Tibial nerve (tissue), 4 donors: ENCODE measurements at regions not wholly inside any gene's neighbourhood (a gene's known extent, or its start where the extent isn't known, plus 50 kb on each side); places are given as distances from the start of the nearest gene placed in this dataset.

Experiments
- CTCF ChIP-seq, 5 experiments: fragments of 200-600 bp in 3 of 5; fragments of 450-650 bp in 2 of 5; sonication (generic) in 3 of 5; IDR thresholded peaks; one replicate each; pipeline ENCODE4 v1.5.1; 2016 to 2019; ENCODE audit warnings: antibody characterized with exemption in 5 of 5, mild to moderate bottlenecking in 3 of 5, moderate library complexity in 2 of 5
- EP300 ChIP-seq, 2 donors: sonication (generic); formaldehyde crosslinking; IDR thresholded peaks; one replicate each; pipeline ENCODE4 v1.6.1; 2017; ENCODE audit warnings: antibody characterized with exemption in 2 of 2, mild to moderate bottlenecking in 1 of 2
- POLR2A ChIP-seq, 2 donors: fragments of 450-650 bp; IDR thresholded peaks; one replicate each; pipeline ENCODE4 v1.6.1; 2017; ENCODE audit warnings: antibody characterized with exemption in 2 of 2, mild to moderate bottlenecking in 2 of 2, moderate library complexity in 2 of 2

DNA sequence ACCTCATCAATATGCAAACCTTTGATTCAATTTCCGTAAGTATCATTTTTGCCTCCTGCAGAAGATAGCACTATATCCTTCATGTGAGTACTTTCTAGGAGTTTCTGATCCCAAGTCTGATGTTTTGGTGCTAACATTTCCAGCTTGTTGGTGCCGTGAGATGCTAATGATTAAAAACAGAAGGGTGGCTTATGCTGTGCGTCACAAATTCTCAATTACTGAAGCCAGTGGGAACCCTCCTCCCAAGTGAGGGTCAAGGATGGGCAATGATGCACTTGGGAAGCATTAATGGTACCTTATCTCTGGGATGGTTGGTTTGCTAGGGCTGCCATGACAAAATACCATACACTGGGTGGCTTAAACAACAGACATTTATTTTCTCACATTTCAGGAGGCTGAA lies 123.0 kb downstream of the FOXD1 start:
- no peak for TF ChIP-seq CTCF (IDR thresholded peaks at IDR 0.05)
- TF ChIP-seq POLR2A (IDR thresholded peaks at IDR 0.05): no peak
- TF ChIP-seq EP300 (IDR thresholded peaks at IDR 0.05): no peak
